Adrenal gland (tissue), 5 donors: ENCODE measurements at regions not wholly inside any gene's neighbourhood (a gene's known extent, or its start where the extent isn't known, plus 50 kb on each side); places are given as distances from the start of the nearest gene placed in this dataset.

Experiments
- CTCF ChIP-seq, 6 experiments: fragments of 450-650 bp in 4 of 6; fragments of 200-600 bp in 2 of 6; sonication (generic) in 1 of 6; IDR thresholded peaks; 1 replicate in 5 of 6; 2 replicates in 1 of 6; pipeline versions ENCODE4 v1.5.1 to v1.8.0; 2016 to 2021; ENCODE audit warnings: antibody characterized with exemption in 6 of 6, mild to moderate bottlenecking in 2 of 6, moderate library complexity in 1 of 6
- POLR2A ChIP-seq, 2 donors: fragments of 450-650 bp; IDR thresholded peaks; one replicate each; pipeline ENCODE4 v1.6.1; 2017; ENCODE audit warnings: antibody characterized with exemption in 2 of 2, mild to moderate bottlenecking in 2 of 2, moderate library complexity in 1 of 2
- donor health status: DM: no; HTN: no; CAD: no.

DNA sequence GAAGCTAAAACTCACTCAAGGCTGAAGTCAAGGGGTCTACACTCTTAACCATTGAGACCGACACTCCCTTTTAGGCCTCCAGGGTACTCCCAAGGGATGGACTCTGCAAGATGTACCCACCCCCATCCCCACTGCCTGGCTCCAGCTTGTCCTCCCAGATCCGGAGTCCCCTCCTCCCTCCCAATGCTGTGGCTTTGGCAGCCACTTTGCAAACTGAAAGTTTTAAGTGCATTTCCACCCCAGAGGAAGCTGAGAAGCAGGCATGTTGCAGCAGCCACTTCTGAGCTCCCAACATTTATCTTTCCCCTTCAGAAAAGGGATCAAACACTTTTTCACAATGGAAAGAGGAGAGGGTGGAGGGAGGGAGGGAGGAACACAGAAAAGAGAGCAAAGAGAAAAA is 115.2 kb downstream of the COPRS start:
- TF ChIP-seq CTCF (IDR thresholded peaks at IDR 0.05) (no peak), POLR2A (IDR thresholded peaks at IDR 0.05) (no peak)
